HepG2 (cell line): ENCODE measurements at regions not wholly inside any gene's neighbourhood (a gene's known extent, or its start where the extent isn't known, plus 50 kb on each side); places are given as distances from the start of the nearest gene placed in this dataset.

ENCODE experiments used
- AKNA ChIP-seq: sonication (generic); formaldehyde crosslinking; IDR thresholded peaks from 2 replicates; pipeline ENCODE4 v1.4.0; 2020; ENCODE audit warnings: missing genetic modification reagents, borderline replicate concordance
- EZH2 ChIP-seq: conservative IDR thresholded peaks from 2 replicates; pipeline ENCODE4 v1.6.1; 2012; ENCODE audit warnings: mild to moderate bottlenecking, low read depth, low read length, moderate library complexity
- HNF4G ChIP-seq, 2 experiments: sonication (generic) in 1 of 2; formaldehyde crosslinking in 1 of 2; IDR thresholded peaks; 2 replicates each; pipeline versions ENCODE4 v1.4.0 to v1.6.1; 2011 to 2020; ENCODE audit warnings: borderline replicate concordance in 2 of 2, low read depth in 2 of 2, mild to moderate bottlenecking in 2 of 2, low read length in 1 of 2, missing genetic modification reagents in 1 of 2, moderate library complexity in 1 of 2
- MIXL1 ChIP-seq: IDR thresholded peaks from 2 replicates; pipeline ENCODE4 v1.6.1; 2016
- NR2F6 ChIP-seq, 2 experiments: IDR thresholded peaks; 2 replicates each; pipeline ENCODE4 v1.6.1; 2016; ENCODE audit warnings: antibody characterized with exemption in 1 of 2, mild to moderate bottlenecking in 1 of 2
- PHF21A ChIP-seq: sonication (generic); formaldehyde crosslinking; IDR thresholded peaks from 2 replicates; pipeline ENCODE4 v1.5.0; 2020; ENCODE audit warnings: mild to moderate bottlenecking, missing genetic modification reagents
- XBP1 ChIP-seq: sonication (generic); formaldehyde crosslinking; IDR thresholded peaks from 2 replicates; pipeline ENCODE4 v1.5.0; 2020; ENCODE audit warnings: missing genetic modification reagents
- ZBTB21 ChIP-seq: sonication (generic); formaldehyde crosslinking; IDR thresholded peaks from 2 replicates; pipeline ENCODE4 v1.4.0; 2020; ENCODE audit warnings: missing genetic modification reagents
- ZBTB3 ChIP-seq: sonication (generic); formaldehyde crosslinking; IDR thresholded peaks from 2 replicates; pipeline ENCODE4 v1.4.0; 2020; ENCODE audit warnings: low read depth, mild to moderate bottlenecking, moderate library complexity, missing genetic modification reagents, borderline replicate concordance
- ZFAT ChIP-seq: sonication (generic); formaldehyde crosslinking; conservative IDR thresholded peaks from 2 replicates; pipeline ENCODE4 v1.8.1; 2023; ENCODE audit warnings: missing genetic modification reagents, inconsistent platforms
- ZNF10 ChIP-seq: sonication (generic); formaldehyde crosslinking; IDR thresholded peaks from 2 replicates; pipeline ENCODE4 v1.4.0; 2020; ENCODE audit warnings: mild to moderate bottlenecking, low read depth, missing genetic modification reagents, borderline replicate concordance
- ZNF510 ChIP-seq: sonication (generic); formaldehyde crosslinking; IDR thresholded peaks from 2 replicates; pipeline ENCODE4 v1.4.0; 2020; ENCODE audit warnings: low read depth, mild to moderate bottlenecking, missing genetic modification reagents
- ZSCAN21 ChIP-seq: sonication (generic); formaldehyde crosslinking; IDR thresholded peaks from 2 replicates; pipeline ENCODE4 v1.8.0; 2022; ENCODE audit warnings: mild to moderate bottlenecking, missing genetic modification reagents, moderate library complexity, borderline replicate concordance
- ZSCAN22 ChIP-seq: sonication (generic); formaldehyde crosslinking; IDR thresholded peaks from 2 replicates; pipeline ENCODE4 v1.4.0; 2020; ENCODE audit warnings: mild to moderate bottlenecking, missing genetic modification reagents
- TF ChIP-seq, protein P1 (sequence below): sonication (generic); formaldehyde crosslinking; IDR thresholded peaks from 2 replicates; pipeline ENCODE4 v1.4.0; 2020; ENCODE audit warnings: missing genetic modification reagents, mild to moderate bottlenecking, borderline replicate concordance
- TF ChIP-seq, protein P2 (sequence below): sonication (generic); formaldehyde crosslinking; IDR thresholded peaks from 2 replicates; pipeline ENCODE4 v1.4.0; 2020; ENCODE audit warnings: missing genetic modification reagents

- TF ChIP-seq, protein P1, sequence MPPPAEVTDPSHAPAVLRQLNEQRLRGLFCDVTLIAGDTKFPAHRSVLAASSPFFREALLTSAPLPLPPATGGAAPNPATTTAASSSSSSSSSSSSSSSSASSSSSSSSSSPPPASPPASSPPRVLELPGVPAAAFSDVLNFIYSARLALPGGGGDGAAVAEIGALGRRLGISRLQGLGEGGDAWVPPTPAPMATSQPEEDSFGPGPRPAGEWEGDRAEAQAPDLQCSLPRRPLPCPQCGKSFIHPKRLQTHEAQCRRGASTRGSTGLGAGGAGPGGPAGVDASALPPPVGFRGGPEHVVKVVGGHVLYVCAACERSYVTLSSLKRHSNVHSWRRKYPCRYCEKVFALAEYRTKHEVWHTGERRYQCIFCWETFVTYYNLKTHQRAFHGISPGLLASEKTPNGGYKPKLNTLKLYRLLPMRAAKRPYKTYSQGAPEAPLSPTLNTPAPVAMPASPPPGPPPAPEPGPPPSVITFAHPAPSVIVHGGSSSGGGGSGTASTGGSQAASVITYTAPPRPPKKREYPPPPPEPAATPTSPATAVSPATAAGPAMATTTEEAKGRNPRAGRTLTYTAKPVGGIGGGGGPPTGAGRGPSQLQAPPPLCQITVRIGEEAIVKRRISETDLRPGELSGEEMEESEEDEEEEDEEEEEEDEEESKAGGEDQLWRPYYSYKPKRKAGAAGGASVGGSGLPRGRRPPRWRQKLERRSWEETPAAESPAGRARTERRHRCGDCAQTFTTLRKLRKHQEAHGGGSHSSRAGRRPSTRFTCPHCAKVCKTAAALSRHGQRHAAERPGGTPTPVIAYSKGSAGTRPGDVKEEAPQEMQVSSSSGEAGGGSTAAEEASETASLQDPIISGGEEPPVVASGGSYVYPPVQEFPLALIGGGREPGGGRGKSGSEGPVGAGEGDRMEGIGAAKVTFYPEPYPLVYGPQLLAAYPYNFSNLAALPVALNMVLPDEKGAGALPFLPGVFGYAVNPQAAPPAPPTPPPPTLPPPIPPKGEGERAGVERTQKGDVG: no peak
- TF ChIP-seq XBP1 (CRISPR knock-in tag): no peak
- no peak; the same call in 1 of the 2 replicates for TF ChIP-seq ZNF510 (CRISPR knock-in tag)
- no peak; the same call in 1 of the 2 replicates for TF ChIP-seq MIXL1 (CRISPR knock-in tag)
- no peak for TF ChIP-seq ZFAT
- no peak; the same call in 1 of the 2 replicates for TF ChIP-seq ZBTB21
- TF ChIP-seq HNF4G (IDR thresholded peaks at IDR 0.05; ENCODE audit: borderline replicate concordance, low read depth, low read length): peak; percentile 40; the same call in 1 of the 2 replicates
- peak; percentile 29; the same call in 1 of the 2 replicates for TF ChIP-seq HNF4G (CRISPR knock-in tag; IDR thresholded peaks at IDR 0.05; ENCODE audit: borderline replicate concordance, low read depth)
- TF ChIP-seq ZBTB3 (CRISPR knock-in tag): peak; percentile 83; the same call in 1 of the 2 replicates
- TF ChIP-seq ZSCAN22 (CRISPR knock-in tag): no peak
- no peak for TF ChIP-seq EZH2
- no peak for TF ChIP-seq AKNA
- peak; percentile 98 for TF ChIP-seq PHF21A (CRISPR knock-in tag)
- TF ChIP-seq, protein P2, sequence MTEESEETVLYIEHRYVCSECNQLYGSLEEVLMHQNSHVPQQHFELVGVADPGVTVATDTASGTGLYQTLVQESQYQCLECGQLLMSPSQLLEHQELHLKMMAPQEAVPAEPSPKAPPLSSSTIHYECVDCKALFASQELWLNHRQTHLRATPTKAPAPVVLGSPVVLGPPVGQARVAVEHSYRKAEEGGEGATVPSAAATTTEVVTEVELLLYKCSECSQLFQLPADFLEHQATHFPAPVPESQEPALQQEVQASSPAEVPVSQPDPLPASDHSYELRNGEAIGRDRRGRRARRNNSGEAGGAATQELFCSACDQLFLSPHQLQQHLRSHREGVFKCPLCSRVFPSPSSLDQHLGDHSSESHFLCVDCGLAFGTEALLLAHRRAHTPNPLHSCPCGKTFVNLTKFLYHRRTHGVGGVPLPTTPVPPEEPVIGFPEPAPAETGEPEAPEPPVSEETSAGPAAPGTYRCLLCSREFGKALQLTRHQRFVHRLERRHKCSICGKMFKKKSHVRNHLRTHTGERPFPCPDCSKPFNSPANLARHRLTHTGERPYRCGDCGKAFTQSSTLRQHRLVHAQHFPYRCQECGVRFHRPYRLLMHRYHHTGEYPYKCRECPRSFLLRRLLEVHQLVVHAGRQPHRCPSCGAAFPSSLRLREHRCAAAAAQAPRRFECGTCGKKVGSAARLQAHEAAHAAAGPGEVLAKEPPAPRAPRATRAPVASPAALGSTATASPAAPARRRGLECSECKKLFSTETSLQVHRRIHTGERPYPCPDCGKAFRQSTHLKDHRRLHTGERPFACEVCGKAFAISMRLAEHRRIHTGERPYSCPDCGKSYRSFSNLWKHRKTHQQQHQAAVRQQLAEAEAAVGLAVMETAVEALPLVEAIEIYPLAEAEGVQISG (CRISPR knock-in tag): peak; percentile 81
- peak; percentile 78 for TF ChIP-seq ZSCAN21
- TF ChIP-seq NR2F6 (IDR thresholded peaks at IDR 0.05): peak; percentile 75
- peak; percentile 81 for TF ChIP-seq NR2F6 (CRISPR knock-in tag; IDR thresholded peaks at IDR 0.05)
- no peak for TF ChIP-seq ZNF10
Measured at GRCh38 chr9:129334105-129334935, 156.3 kb upstream of the IER5L start (continued).
